Body of pancreas (tissue), 4 donors: ENCODE measurements at regions not wholly inside any gene's neighbourhood (a gene's known extent, or its start where the extent isn't known, plus 50 kb on each side); places are given as distances from the start of the nearest gene placed in this dataset.

Source experiments
- POLR2A ChIP-seq, 3 donors: fragments of 450-650 bp; IDR thresholded peaks; one replicate each; pipeline ENCODE4 v1.6.1; 2016; ENCODE audit warnings: antibody characterized with exemption in 3 of 3, mild to moderate bottlenecking in 2 of 3
- TF ChIP-seq, protein P1 (sequence below), 7 experiments: fragments of 450-650 bp in 4 of 7; fragments of 200-600 bp in 3 of 7; sonication (generic) in 3 of 7; IDR thresholded peaks; one replicate each; pipeline ENCODE4 v1.5.1; 2016 to 2019; ENCODE audit warnings: antibody characterized with exemption in 7 of 7

DNA sequence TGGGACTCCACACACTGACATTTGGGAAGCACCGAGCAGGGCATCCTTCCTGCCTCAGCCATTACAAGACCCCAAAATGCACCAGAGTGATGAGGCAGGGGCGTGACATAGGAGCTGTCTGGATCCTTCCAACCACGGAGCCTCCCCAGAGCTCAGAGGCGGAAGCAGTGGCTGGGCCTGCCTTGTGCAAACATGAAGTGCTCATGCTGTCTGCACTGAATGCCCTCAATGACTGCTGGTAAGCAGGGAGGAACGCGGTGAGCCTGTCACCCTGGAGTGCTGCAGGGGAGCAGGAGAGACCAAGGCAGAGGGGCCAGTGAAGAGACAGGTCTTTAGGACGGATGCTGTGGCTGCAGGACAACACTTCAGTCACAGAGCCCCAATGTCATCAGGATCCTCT lies 60.2 kb upstream of the HRH2 start:
- TF ChIP-seq, protein P1, sequence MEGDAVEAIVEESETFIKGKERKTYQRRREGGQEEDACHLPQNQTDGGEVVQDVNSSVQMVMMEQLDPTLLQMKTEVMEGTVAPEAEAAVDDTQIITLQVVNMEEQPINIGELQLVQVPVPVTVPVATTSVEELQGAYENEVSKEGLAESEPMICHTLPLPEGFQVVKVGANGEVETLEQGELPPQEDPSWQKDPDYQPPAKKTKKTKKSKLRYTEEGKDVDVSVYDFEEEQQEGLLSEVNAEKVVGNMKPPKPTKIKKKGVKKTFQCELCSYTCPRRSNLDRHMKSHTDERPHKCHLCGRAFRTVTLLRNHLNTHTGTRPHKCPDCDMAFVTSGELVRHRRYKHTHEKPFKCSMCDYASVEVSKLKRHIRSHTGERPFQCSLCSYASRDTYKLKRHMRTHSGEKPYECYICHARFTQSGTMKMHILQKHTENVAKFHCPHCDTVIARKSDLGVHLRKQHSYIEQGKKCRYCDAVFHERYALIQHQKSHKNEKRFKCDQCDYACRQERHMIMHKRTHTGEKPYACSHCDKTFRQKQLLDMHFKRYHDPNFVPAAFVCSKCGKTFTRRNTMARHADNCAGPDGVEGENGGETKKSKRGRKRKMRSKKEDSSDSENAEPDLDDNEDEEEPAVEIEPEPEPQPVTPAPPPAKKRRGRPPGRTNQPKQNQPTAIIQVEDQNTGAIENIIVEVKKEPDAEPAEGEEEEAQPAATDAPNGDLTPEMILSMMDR (IDR thresholded peaks at IDR 0.05) = no peak
- TF ChIP-seq POLR2A (IDR thresholded peaks at IDR 0.05) = no peak
